Activated effector memory CD4-positive, alpha-beta T cell treated with Interleukin-2 at 50 U/mL for 16 hours (primary cell): ENCODE measurements at regions not wholly inside any gene's neighbourhood (a gene's known extent, or its start where the extent isn't known, plus 50 kb on each side); places are given as distances from the start of the nearest gene placed in this dataset.

Experiments used
- DNase-seq: peaks from one replicate; pipeline ENCODE4 v3.0.0-alpha.2; 2020

- no peak for DNase-seq
Observed at GRCh38 chr21:27715131-27715530, 748.2 kb upstream of the ADAMTS5 start.

- no peak for DNase-seq
Observed at GRCh38 chr21:27713154-27714109, 746.5 kb upstream of the ADAMTS5 start.

- DNase-seq, result no peak
Observed at GRCh38 chr21:27704567-27705166, 737.8 kb upstream of the ADAMTS5 start.

- no peak for DNase-seq
Observed at GRCh38 chr21:27703791-27704190, 736.9 kb upstream of the ADAMTS5 start.

- peak; percentile 1 for DNase-seq
Observed at GRCh38 chr21:27700974-27701614, 734.2 kb upstream of the ADAMTS5 start.

GRCh38 chr21:27695246-27695645 lies 728.4 kb upstream of the ADAMTS5 start:
- no peak for DNase-seq

- DNase-seq, result no peak
Observed at GRCh38 chr21:27694667-27695066, 727.8 kb upstream of the ADAMTS5 start.

- DNase-seq, result no peak
Observed at GRCh38 chr21:27693376-27693775, 726.5 kb upstream of the ADAMTS5 start.

- no peak for DNase-seq
Observed at GRCh38 chr21:27691516-27691915, 724.6 kb upstream of the ADAMTS5 start.

GRCh38 chr21:27691006-27691405 lies 724.1 kb upstream of the ADAMTS5 start:
- no peak for DNase-seq

GRCh38 chr21:27690426-27690825 lies 723.5 kb upstream of the ADAMTS5 start:
- DNase-seq, result no peak

GRCh38 chr21:27688773-27689172 lies 721.9 kb upstream of the ADAMTS5 start:
- DNase-seq, result no peak

GRCh38 chr21:27683292-27683691 lies 716.4 kb upstream of the ADAMTS5 start:
- DNase-seq, result no peak

GRCh38 chr21:27681841-27682240 lies 715.0 kb upstream of the ADAMTS5 start:
- no peak for DNase-seq

- DNase-seq, result no peak
Observed at GRCh38 chr21:27681038-27681437, 714.1 kb upstream of the ADAMTS5 start.

GRCh38 chr21:27680181-27680580 lies 713.3 kb upstream of the ADAMTS5 start:
- no peak for DNase-seq

GRCh38 chr21:27678511-27678910 lies 711.6 kb upstream of the ADAMTS5 start:
- DNase-seq, result no peak

GRCh38 chr21:27677546-27677945 lies 710.7 kb upstream of the ADAMTS5 start:
- DNase-seq, result no peak

- DNase-seq, result no peak
Observed at GRCh38 chr21:27675306-27675705, 708.4 kb upstream of the ADAMTS5 start.

GRCh38 chr21:27674041-27674615 lies 707.2 kb upstream of the ADAMTS5 start:
- DNase-seq, result no peak

- DNase-seq, result no peak
Observed at GRCh38 chr21:27673581-27673980, 706.7 kb upstream of the ADAMTS5 start.

GRCh38 chr21:27671207-27671606 lies 704.3 kb upstream of the ADAMTS5 start:
- DNase-seq, result no peak

- DNase-seq, result no peak
Observed at GRCh38 chr21:27653481-27653880, 686.6 kb upstream of the ADAMTS5 start.
